Activated naive CD4-positive, alpha-beta T cell treated with anti-CD3 and anti-CD28 coated beads for 36 hours (primary cell): ENCODE measurements at regions not wholly inside any gene's neighbourhood (a gene's known extent, or its start where the extent isn't known, plus 50 kb on each side); places are given as distances from the start of the nearest gene placed in this dataset.

ENCODE experiments used
- CTCF ChIA-PET: fragments of 350-600 bp; sonication (Branson Sonifier 250); formaldehyde crosslinking; loops from one replicate; lab custom pipeline; 2021; ENCODE audit warnings: antibody characterized with exemption; lab: Charles Lee
- DNase-seq: peaks from one replicate; pipeline ENCODE4 v3.0.0-alpha.2; 2020
- H3K27ac Mint-ChIP-seq: one replicate; pipeline ENCODE4 v1.8.0; 2021; ENCODE audit warnings: mild to moderate bottlenecking, mixed read lengths
- H3K27me3 Mint-ChIP-seq: one replicate; pipeline ENCODE4 v1.8.0; 2021; ENCODE audit warnings: low read depth, mixed read lengths
- H3K36me3 Mint-ChIP-seq: one replicate; pipeline ENCODE4 v1.8.0; 2021; ENCODE audit warnings: low read depth, mixed read lengths
- H3K4me1 Mint-ChIP-seq: one replicate; pipeline ENCODE4 v1.8.0; 2021; ENCODE audit warnings: low read depth, mixed read lengths
- H3K4me3 Mint-ChIP-seq: one replicate; pipeline ENCODE4 v1.8.0; 2021; ENCODE audit warnings: mild to moderate bottlenecking, moderate library complexity, mixed read lengths
- H3K9me3 Mint-ChIP-seq: one replicate; pipeline ENCODE4 v1.8.0; 2021; ENCODE audit warnings: mixed read lengths
- intact Hi-C: fragments of 100-400 bp; cut with micrococcal nuclease; formaldehyde crosslinking; loops from one replicate; pipeline ENCODE4 v1.15.1; 2023

GRCh38 chr13:44211286-44211685 lies 162.3 kb upstream of the SERP2 start:
- no peak overlapping the region for H3K27ac Mint-ChIP-seq
- intact Hi-C loops: no loop called here
- no peak for DNase-seq
- H3K9me3 Mint-ChIP-seq: no peaks in the 10 kb centered on the region
- no peaks in the 10 kb centered on the region for H3K36me3 Mint-ChIP-seq
- CTCF ChIA-PET: no interaction called here
- no peaks in the 10 kb centered on the region for H3K4me1 Mint-ChIP-seq
- H3K4me3 Mint-ChIP-seq: no peak overlapping the region
- peaks cover 2% of the 10 kb centered on the region for H3K27me3 Mint-ChIP-seq

- Mint-ChIP-seq H3K27ac (no peak overlapping the region), H3K27me3 (no peaks in the 10 kb centered on the region), H3K36me3 (no peaks in the 10 kb centered on the region), H3K4me3 (no peak overlapping the region), H3K9me3 (no peaks in the 10 kb centered on the region), H3K4me1 (no peaks in the 10 kb centered on the region)
- intact Hi-C loops: no loop called here
- no peak for DNase-seq
- CTCF ChIA-PET: no interaction called here
Measured at GRCh38 chr13:44211704-44212346, 161.8 kb upstream of the SERP2 start.

- CTCF ChIA-PET: no interaction called here
- no peak overlapping the region for H3K27ac Mint-ChIP-seq
- H3K36me3 Mint-ChIP-seq: no peaks in the 10 kb centered on the region
- no peaks in the 10 kb centered on the region for H3K27me3 Mint-ChIP-seq
- H3K4me1 Mint-ChIP-seq: no peaks in the 10 kb centered on the region
- DNase-seq: no peak
- H3K9me3 Mint-ChIP-seq: no peaks in the 10 kb centered on the region
- intact Hi-C loops: no loop called here
- no peak overlapping the region for H3K4me3 Mint-ChIP-seq
Measured at GRCh38 chr13:44212633-44213396, 160.8 kb upstream of the SERP2 start.

GRCh38 chr13:44218501-44219240 lies 155.0 kb upstream of the SERP2 start:
- Mint-ChIP-seq H3K4me1 (no peaks in the 10 kb centered on the region), H3K27ac (no peak overlapping the region), H3K9me3 (no peaks in the 10 kb centered on the region), H3K36me3 (no peaks in the 10 kb centered on the region), H3K27me3 (no peaks in the 10 kb centered on the region), H3K4me3 (no peak overlapping the region)
- intact Hi-C loops: no loop called here
- CTCF ChIA-PET: no interaction called here
- no peak for DNase-seq

GRCh38 chr13:44219577-44220548 lies 153.8 kb upstream of the SERP2 start:
- Mint-ChIP-seq H3K4me3 (no peak overlapping the region), H3K27me3 (no peaks in the 10 kb centered on the region), H3K36me3 (no peaks in the 10 kb centered on the region), H3K4me1 (no peaks in the 10 kb centered on the region), H3K27ac (no peak overlapping the region), H3K9me3 (no peaks in the 10 kb centered on the region)
- CTCF ChIA-PET: no interaction called here
- intact Hi-C loops: no loop called here
- DNase-seq: no peak

- Mint-ChIP-seq H3K4me1 (no peaks in the 10 kb centered on the region), H3K27ac (no peak overlapping the region), H3K4me3 (no peak overlapping the region), H3K36me3 (no peaks in the 10 kb centered on the region), H3K27me3 (no peaks in the 10 kb centered on the region), H3K9me3 (no peaks in the 10 kb centered on the region)
- DNase-seq: no peak
- CTCF ChIA-PET: no interaction called here
- intact Hi-C loops: no loop called here
Measured at GRCh38 chr13:44220948-44221347, 152.7 kb upstream of the SERP2 start.

GRCh38 chr13:44221657-44222056 lies 152.0 kb upstream of the SERP2 start:
- no peak overlapping the region for H3K4me3 Mint-ChIP-seq
- DNase-seq: no peak
- CTCF ChIA-PET: no interaction called here
- H3K27me3 Mint-ChIP-seq: no peaks in the 10 kb centered on the region
- H3K9me3 Mint-ChIP-seq: no peaks in the 10 kb centered on the region
- H3K36me3 Mint-ChIP-seq: no peaks in the 10 kb centered on the region
- H3K27ac Mint-ChIP-seq: no peak overlapping the region
- H3K4me1 Mint-ChIP-seq: no peaks in the 10 kb centered on the region
- intact Hi-C loops: no loop called here

- Mint-ChIP-seq H3K4me3 (no peak overlapping the region), H3K27me3 (no peaks in the 10 kb centered on the region), H3K4me1 (no peaks in the 10 kb centered on the region), H3K36me3 (no peaks in the 10 kb centered on the region), H3K27ac (no peak overlapping the region), H3K9me3 (no peaks in the 10 kb centered on the region)
- intact Hi-C loops: no loop called here
- CTCF ChIA-PET: interaction anchor here (0.6 to 0.7 kb wide), 2 partner anchors 37 to 60 kb away, joined by 3 read pairs; no protein-coding TSS in a partner anchor
- no peak for DNase-seq
Measured at GRCh38 chr13:44223770-44224444, 149.7 kb upstream of the SERP2 start.

GRCh38 chr13:44224450-44225149 lies 149.0 kb upstream of the SERP2 start:
- intact Hi-C loops: no loop called here
- CTCF ChIA-PET: interaction anchor here (0.6 kb wide), 1 partner anchor 60 kb away, joined by 3 read pairs; no protein-coding TSS in a partner anchor
- Mint-ChIP-seq H3K4me3 (no peak overlapping the region), H3K4me1 (no peaks in the 10 kb centered on the region), H3K36me3 (no peaks in the 10 kb centered on the region), H3K9me3 (no peaks in the 10 kb centered on the region), H3K27me3 (no peaks in the 10 kb centered on the region), H3K27ac (no peak overlapping the region)
- no peak for DNase-seq

GRCh38 chr13:44229371-44230030 lies 144.1 kb upstream of the SERP2 start:
- no peaks in the 10 kb centered on the region for H3K9me3 Mint-ChIP-seq
- H3K4me1 Mint-ChIP-seq: peaks cover 2% of the 10 kb centered on the region
- H3K27ac Mint-ChIP-seq: no peak overlapping the region
- no peaks in the 10 kb centered on the region for H3K36me3 Mint-ChIP-seq
- H3K4me3 Mint-ChIP-seq: no peak overlapping the region
- intact Hi-C loops: no loop called here
- H3K27me3 Mint-ChIP-seq: no peaks in the 10 kb centered on the region
- DNase-seq: no peak
- CTCF ChIA-PET: interaction anchor here (1.3 kb wide), 1 partner anchor 39 kb away, joined by 3 read pairs; no protein-coding TSS in a partner anchor
